HUES6 (cell line): ENCODE measurements at regions not wholly inside any gene's neighbourhood (a gene's known extent, or its start where the extent isn't known, plus 50 kb on each side); places are given as distances from the start of the nearest gene placed in this dataset.

Source experiments
- H3K27ac ChIP-seq: 2 replicates; pipeline ENCODE4 v1.7.0; 2013; ENCODE audit warnings: low read depth, mild to moderate bottlenecking, low read length, inconsistent platforms
- H3K27me3 ChIP-seq: 2 replicates; pipeline ENCODE4 v1.6.1; 2013; ENCODE audit warnings: low read length; ENCODE audit not compliant: control insufficient read depth, insufficient read depth
- H3K36me3 ChIP-seq: 2 replicates; pipeline ENCODE4 v1.6.1; 2013; ENCODE audit warnings: low read length; ENCODE audit not compliant: control insufficient read depth, insufficient read depth
- H3K4me1 ChIP-seq: 2 replicates; pipeline ENCODE4 v1.6.1; 2013; ENCODE audit warnings: low read length; ENCODE audit not compliant: control insufficient read depth, insufficient read depth
- H3K4me3 ChIP-seq: 2 replicates; pipeline ENCODE4 v1.5.1; 2013; ENCODE audit warnings: low read depth, low read length
- H3K9ac ChIP-seq: one replicate; pipeline ENCODE4 v1.6.1; 2013; ENCODE audit warnings: mild to moderate bottlenecking, low read length
- H3K9me3 ChIP-seq: 2 replicates; pipeline ENCODE4 v1.6.1; 2013; ENCODE audit warnings: low read depth, low read length; ENCODE audit not compliant: control insufficient read depth, insufficient read depth

- Histone ChIP-seq H3K9ac (no peak overlapping the region), H3K4me1 (peaks cover 14% of the 10 kb centered on the region), H3K27ac (no peak overlapping the region), H3K4me3 (no peak overlapping the region), H3K9me3 (no peaks in the 10 kb centered on the region), H3K36me3 (no peaks in the 10 kb centered on the region), H3K27me3 (no peaks in the 10 kb centered on the region)
These were observed 89.8 kb upstream of the TGIF1 start for GRCh38 chr18:3360211-3360610.

- Histone ChIP-seq H3K4me3 (no peak overlapping the region), H3K27ac (no peak overlapping the region), H3K36me3 (no peaks in the 10 kb centered on the region), H3K27me3 (no peaks in the 10 kb centered on the region), H3K9ac (no peak overlapping the region), H3K4me1 (no peaks in the 10 kb centered on the region), H3K9me3 (no peaks in the 10 kb centered on the region)
These were observed 82.4 kb upstream of the TGIF1 start for GRCh38 chr18:3367491-3368091.

- no peaks in the 10 kb centered on the region for H3K9me3 ChIP-seq
- H3K4me1 ChIP-seq = no peaks in the 10 kb centered on the region
- no peaks in the 10 kb centered on the region for H3K27me3 ChIP-seq
- no peak overlapping the region for H3K9ac ChIP-seq
- H3K27ac ChIP-seq = no peak overlapping the region
- H3K36me3 ChIP-seq = no peaks in the 10 kb centered on the region
- H3K4me3 ChIP-seq = no peak overlapping the region
These were observed 81.8 kb upstream of the TGIF1 start for GRCh38 chr18:3368193-3368592.

- H3K9me3 ChIP-seq = no peaks in the 10 kb centered on the region
- no peaks in the 10 kb centered on the region for H3K36me3 ChIP-seq
- no peak overlapping the region for H3K4me3 ChIP-seq
- no peak overlapping the region for H3K27ac ChIP-seq
- H3K4me1 ChIP-seq = peaks cover 12% of the 10 kb centered on the region
- H3K9ac ChIP-seq = no peak overlapping the region
- H3K27me3 ChIP-seq = no peaks in the 10 kb centered on the region
These were observed 70.3 kb upstream of the TGIF1 start for GRCh38 chr18:3379685-3380084.

GRCh38 chr18:3380384-3380961 is 69.5 kb upstream of the TGIF1 start:
- H3K4me1 ChIP-seq = peaks cover 18% of the 10 kb centered on the region
- no peak overlapping the region for H3K27ac ChIP-seq
- H3K9ac ChIP-seq = no peak overlapping the region
- H3K36me3 ChIP-seq = no peaks in the 10 kb centered on the region
- H3K27me3 ChIP-seq = no peaks in the 10 kb centered on the region
- H3K4me3 ChIP-seq = no peak overlapping the region
- no peaks in the 10 kb centered on the region for H3K9me3 ChIP-seq

- Histone ChIP-seq H3K4me3 (no peak overlapping the region; the same call in 1 of the 2 replicates), H3K36me3 (no peaks in the 10 kb centered on the region), H3K4me1 (peaks cover 18% of the 10 kb centered on the region), H3K27me3 (no peaks in the 10 kb centered on the region), H3K27ac (no peak overlapping the region; the same call in 1 of the 2 replicates), H3K9me3 (no peaks in the 10 kb centered on the region), H3K9ac (peak overlapping the region; percentile 47)
These were observed 66.5 kb upstream of the TGIF1 start for GRCh38 chr18:3383381-3383915.

- no peak overlapping the region for H3K9ac ChIP-seq
- H3K9me3 ChIP-seq = peaks cover 8% of the 10 kb centered on the region
- peaks cover 18% of the 10 kb centered on the region for H3K4me1 ChIP-seq
- H3K27ac ChIP-seq = no peak overlapping the region
- H3K4me3 ChIP-seq = no peak overlapping the region
- H3K27me3 ChIP-seq = no peaks in the 10 kb centered on the region
- H3K36me3 ChIP-seq = no peaks in the 10 kb centered on the region
These were observed 65.1 kb upstream of the TGIF1 start for GRCh38 chr18:3384664-3385563.

- Histone ChIP-seq H3K27me3 (no peaks in the 10 kb centered on the region), H3K36me3 (no peaks in the 10 kb centered on the region), H3K9ac (no peak overlapping the region), H3K4me1 (peaks cover 21% of the 10 kb centered on the region), H3K4me3 (no peak overlapping the region), H3K9me3 (peaks cover 22% of the 10 kb centered on the region), H3K27ac (no peak overlapping the region)
These were observed 61.6 kb upstream of the TGIF1 start for GRCh38 chr18:3388323-3388722.

GRCh38 chr18:3388980-3389379 is 61.0 kb upstream of the TGIF1 start:
- Histone ChIP-seq H3K9me3 (peaks cover 22% of the 10 kb centered on the region), H3K4me3 (no peak overlapping the region), H3K9ac (no peak overlapping the region), H3K27ac (no peak overlapping the region), H3K27me3 (no peaks in the 10 kb centered on the region), H3K4me1 (peaks cover 15% of the 10 kb centered on the region), H3K36me3 (no peaks in the 10 kb centered on the region)

GRCh38 chr18:3389977-3390376 is 60.0 kb upstream of the TGIF1 start:
- Histone ChIP-seq H3K36me3 (no peaks in the 10 kb centered on the region), H3K4me3 (no peak overlapping the region), H3K4me1 (peaks cover 12% of the 10 kb centered on the region), H3K9ac (no peak overlapping the region), H3K27me3 (no peaks in the 10 kb centered on the region), H3K9me3 (peaks cover 31% of the 10 kb centered on the region), H3K27ac (no peak overlapping the region)
